ENCODE measurements at regions not wholly inside any gene's neighbourhood (a gene's known extent, or its start where the extent isn't known, plus 50 kb on each side); places are given as distances from the start of the nearest gene placed in this dataset.

GRCh38 chr5:145385276-145385675 lies 449.9 kb downstream of the PRELID2 start:
- TF ChIP-seq CTCF (conservative IDR thresholded peaks at IDR 0.05; ENCODE audit: low read length): no peak
- no peak for TF ChIP-seq EZH2phosphoT487 (IDR thresholded peaks at IDR 0.05; ENCODE audit: borderline replicate concordance)
